DOHH2 (cell line): ENCODE measurements at regions not wholly inside any gene's neighbourhood (a gene's known extent, or its start where the extent isn't known, plus 50 kb on each side); places are given as distances from the start of the nearest gene placed in this dataset.

Experiments used
- CTCF ChIP-seq: fragments of 200-600 bp; sonication (generic); IDR thresholded peaks from one replicate; pipeline ENCODE4 v1.5.1; 2014; ENCODE audit warnings: antibody characterized with exemption, mild to moderate bottlenecking, low read depth, low read length; ENCODE audit not compliant: poor library complexity, severe bottlenecking
- EZH2phosphoT487 ChIP-seq: fragments of 200-600 bp; sonication (generic); IDR thresholded peaks from 2 replicates; pipeline ENCODE4 v1.6.1; 2017; ENCODE audit warnings: borderline replicate concordance, mild to moderate bottlenecking, antibody characterized with exemption, low read length, moderate library complexity, mixed read lengths

DNA sequence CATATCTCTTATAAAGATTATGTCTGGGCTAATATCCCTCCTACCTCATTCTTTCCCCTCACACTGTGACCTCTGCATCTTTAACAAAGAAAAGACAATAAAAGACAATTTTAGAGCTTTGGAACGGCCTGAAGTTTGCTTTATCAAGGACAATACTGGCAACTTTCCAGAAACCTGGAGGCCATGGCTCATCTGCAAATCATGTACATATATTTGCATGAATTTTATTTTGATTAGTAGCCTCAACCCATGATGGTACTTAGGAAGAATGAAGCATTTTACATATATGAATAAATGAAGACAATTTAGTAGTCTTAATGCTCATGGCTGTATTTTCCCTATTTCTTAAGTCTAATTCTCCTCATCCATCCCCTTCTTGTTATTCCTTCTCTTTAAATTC is 612.2 kb upstream of the CXADR start:
- TF ChIP-seq CTCF: no peak
- TF ChIP-seq EZH2phosphoT487: no peak
